Right lobe of liver (tissue), 4 donors: ENCODE measurements at regions not wholly inside any gene's neighbourhood (a gene's known extent, or its start where the extent isn't known, plus 50 kb on each side); places are given as distances from the start of the nearest gene placed in this dataset.

Source experiments
- CTCF ChIP-seq, 4 donors: fragments of 200-600 bp in 3 of 4; fragments of 450-650 bp in 1 of 4; IDR thresholded peaks; one replicate each; pipeline versions ENCODE4 v1.5.1 to v1.8.0; 2016 to 2022; ENCODE audit warnings: antibody characterized with exemption in 4 of 4, mild to moderate bottlenecking in 2 of 4
- POLR2A ChIP-seq: fragments of 450-650 bp; IDR thresholded peaks from one replicate; pipeline ENCODE4 v1.6.1; 2017; ENCODE audit warnings: antibody characterized with exemption, mild to moderate bottlenecking
- donor health status: DM: no; HTN: no; CAD: no.
- donor health status: DM: no; HTN: no; CAD: no.
- donor health status: DM: no; HTN: yes; CAD: no.

DNA sequence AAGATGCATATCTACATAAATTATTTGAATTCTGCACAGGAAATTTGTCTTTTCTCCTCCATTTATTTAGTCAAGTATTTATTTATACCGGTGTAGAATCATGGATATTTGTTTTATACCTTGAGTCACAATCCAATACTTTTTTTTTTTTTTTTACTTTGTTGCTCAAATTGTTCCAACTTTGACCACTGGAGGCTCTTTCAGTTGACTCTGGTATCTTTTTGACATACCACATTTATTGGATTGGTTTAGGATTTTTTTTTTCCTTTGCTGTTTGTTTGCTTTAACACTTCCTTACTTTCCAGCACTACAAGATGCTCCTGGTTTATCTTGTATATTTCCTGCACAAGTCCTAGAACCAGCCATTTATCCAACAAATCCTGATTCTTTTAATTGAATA lies 543.1 kb upstream of the RIOK2 start:
- TF ChIP-seq CTCF (IDR thresholded peaks at IDR 0.05) (no peak), POLR2A (no peak)
